Ascending aorta (tissue), 2 donors: ENCODE measurements at regions not wholly inside any gene's neighbourhood (a gene's known extent, or its start where the extent isn't known, plus 50 kb on each side); places are given as distances from the start of the nearest gene placed in this dataset.

ENCODE experiments used
- DNase-seq, 2 donors: peaks; one replicate each; pipeline ENCODE4 v3.0.0-alpha.2; 2019; ENCODE audit warnings: low spot score in 2 of 2
- H3K27ac ChIP-seq, 2 donors: fragments of 200-600 bp; sonication (generic); one replicate each; pipeline ENCODE4 v1.5.1; 2016 to 2017; ENCODE audit warnings: mild to moderate bottlenecking in 1 of 2
- H3K27me3 ChIP-seq: fragments of 200-600 bp; sonication (generic); one replicate; pipeline ENCODE4 v1.5.1; 2017
- H3K36me3 ChIP-seq, 2 donors: fragments of 200-600 bp; sonication (generic); one replicate each; pipeline ENCODE4 v1.5.1; 2016
- H3K4me1 ChIP-seq, 2 donors: fragments of 200-600 bp; sonication (generic); one replicate each; pipeline ENCODE4 v1.5.1; 2016 to 2017; ENCODE audit warnings: mild to moderate bottlenecking in 1 of 2
- H3K4me3 ChIP-seq, 2 donors: fragments of 200-600 bp; sonication (generic); one replicate each; pipeline ENCODE4 v1.5.1; 2016 to 2017; ENCODE audit warnings: mild to moderate bottlenecking in 1 of 2
- H3K9me3 ChIP-seq, 2 donors: fragments of 200-600 bp; sonication (generic); one replicate each; pipeline ENCODE4 v1.5.1; 2016
- intact Hi-C: fragments of 100-400 bp; cut with DNase I; formaldehyde crosslinking; loops from one replicate; pipeline ENCODE4 v1.15.1; 2023
- TF ChIP-seq, protein P1 (sequence below), 3 experiments: fragments of 200-600 bp in 2 of 3; fragments of 450-650 bp in 1 of 3; sonication (generic) in 2 of 3; IDR thresholded peaks; one replicate each; pipeline ENCODE4 v1.5.1; 2016 to 2019; ENCODE audit warnings: antibody characterized with exemption in 3 of 3, mild to moderate bottlenecking in 1 of 3, moderate library complexity in 1 of 3

GRCh38 chr5:112660359-112660758 is 77.3 kb upstream of the APC start:
- DNase-seq: no peak
- Histone ChIP-seq H3K27me3 (no peaks in the 10 kb centered on the region), H3K9me3 (peaks cover 0 to 8% of the 10 kb centered on the region in 2 donors), H3K4me1 (no peaks in the 10 kb centered on the region), H3K27ac (no peak overlapping the region), H3K4me3 (no peak overlapping the region), H3K36me3 (no peaks in the 10 kb centered on the region)
- TF ChIP-seq, protein P1, sequence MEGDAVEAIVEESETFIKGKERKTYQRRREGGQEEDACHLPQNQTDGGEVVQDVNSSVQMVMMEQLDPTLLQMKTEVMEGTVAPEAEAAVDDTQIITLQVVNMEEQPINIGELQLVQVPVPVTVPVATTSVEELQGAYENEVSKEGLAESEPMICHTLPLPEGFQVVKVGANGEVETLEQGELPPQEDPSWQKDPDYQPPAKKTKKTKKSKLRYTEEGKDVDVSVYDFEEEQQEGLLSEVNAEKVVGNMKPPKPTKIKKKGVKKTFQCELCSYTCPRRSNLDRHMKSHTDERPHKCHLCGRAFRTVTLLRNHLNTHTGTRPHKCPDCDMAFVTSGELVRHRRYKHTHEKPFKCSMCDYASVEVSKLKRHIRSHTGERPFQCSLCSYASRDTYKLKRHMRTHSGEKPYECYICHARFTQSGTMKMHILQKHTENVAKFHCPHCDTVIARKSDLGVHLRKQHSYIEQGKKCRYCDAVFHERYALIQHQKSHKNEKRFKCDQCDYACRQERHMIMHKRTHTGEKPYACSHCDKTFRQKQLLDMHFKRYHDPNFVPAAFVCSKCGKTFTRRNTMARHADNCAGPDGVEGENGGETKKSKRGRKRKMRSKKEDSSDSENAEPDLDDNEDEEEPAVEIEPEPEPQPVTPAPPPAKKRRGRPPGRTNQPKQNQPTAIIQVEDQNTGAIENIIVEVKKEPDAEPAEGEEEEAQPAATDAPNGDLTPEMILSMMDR (IDR thresholded peaks at IDR 0.05): no peak
- intact Hi-C loops: no loop called here

DNA sequence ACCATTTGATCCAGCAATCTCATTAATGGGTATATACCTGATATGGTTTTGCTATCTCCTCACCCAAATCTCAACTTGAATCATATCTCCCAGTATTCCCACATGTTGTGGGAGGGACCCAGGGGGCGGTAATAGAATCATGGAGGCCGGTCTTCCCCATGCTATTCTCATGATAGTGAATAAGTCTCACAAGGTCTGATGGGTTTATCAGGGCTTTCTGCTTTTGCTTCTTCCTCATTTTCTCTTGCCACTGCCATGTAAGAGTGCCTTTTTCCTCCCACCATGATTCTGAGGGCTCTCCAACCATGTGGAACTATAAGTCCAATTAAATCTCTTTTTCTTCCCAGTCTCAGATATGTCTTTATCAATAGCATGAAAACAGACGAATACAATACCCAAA is 74.5 kb upstream of the APC start:
- Histone ChIP-seq H3K4me1 (no peaks in the 10 kb centered on the region), H3K9me3 (peaks cover 0 to 8% of the 10 kb centered on the region in 2 donors), H3K36me3 (no peaks in the 10 kb centered on the region), H3K4me3 (no peak overlapping the region), H3K27ac (no peak overlapping the region), H3K27me3 (no peaks in the 10 kb centered on the region)
- no peak for DNase-seq
- intact Hi-C loops: no loop called here
- TF ChIP-seq, protein P1 (IDR thresholded peaks at IDR 0.05): no peak

DNA sequence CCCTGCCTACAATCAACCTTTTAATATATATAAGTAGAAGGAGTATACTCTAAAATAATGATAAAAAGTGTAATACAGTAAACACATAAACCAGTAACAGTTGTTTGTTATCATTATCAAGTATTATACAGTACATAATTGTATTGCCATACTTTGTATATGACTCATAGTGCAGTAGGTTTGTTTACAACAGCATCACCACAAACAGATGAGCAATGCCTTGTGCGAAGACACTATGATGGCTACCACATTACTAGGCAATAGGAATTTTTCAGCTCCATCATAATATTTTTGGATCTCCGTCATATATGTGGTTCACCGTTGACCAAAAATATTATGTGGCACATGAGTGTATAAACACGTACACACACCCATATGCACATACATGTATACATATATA is 69.7 kb upstream of the APC start:
- no peak for DNase-seq
- intact Hi-C loops: no loop called here
- no peaks in the 10 kb centered on the region for H3K4me1 ChIP-seq
- TF ChIP-seq, protein P1 (IDR thresholded peaks at IDR 0.05): no peak
- no peak overlapping the region for H3K4me3 ChIP-seq
- H3K36me3 ChIP-seq: no peaks in the 10 kb centered on the region
- no peaks in the 10 kb centered on the region for H3K27me3 ChIP-seq
- H3K9me3 ChIP-seq: no peaks in the 10 kb centered on the region
- H3K27ac ChIP-seq: no peak overlapping the region

- no peaks in the 10 kb centered on the region for H3K4me1 ChIP-seq
- no peaks in the 10 kb centered on the region for H3K36me3 ChIP-seq
- no peak for DNase-seq
- H3K27me3 ChIP-seq: no peaks in the 10 kb centered on the region
- H3K27ac ChIP-seq: no peak overlapping the region
- no peak overlapping the region for H3K4me3 ChIP-seq
- no peaks in the 10 kb centered on the region for H3K9me3 ChIP-seq
- TF ChIP-seq, protein P1 (IDR thresholded peaks at IDR 0.05): no peak
- intact Hi-C loops: no loop called here
These were observed 68.8 kb upstream of the APC start for GRCh38 chr5:112668911-112669310.

DNA sequence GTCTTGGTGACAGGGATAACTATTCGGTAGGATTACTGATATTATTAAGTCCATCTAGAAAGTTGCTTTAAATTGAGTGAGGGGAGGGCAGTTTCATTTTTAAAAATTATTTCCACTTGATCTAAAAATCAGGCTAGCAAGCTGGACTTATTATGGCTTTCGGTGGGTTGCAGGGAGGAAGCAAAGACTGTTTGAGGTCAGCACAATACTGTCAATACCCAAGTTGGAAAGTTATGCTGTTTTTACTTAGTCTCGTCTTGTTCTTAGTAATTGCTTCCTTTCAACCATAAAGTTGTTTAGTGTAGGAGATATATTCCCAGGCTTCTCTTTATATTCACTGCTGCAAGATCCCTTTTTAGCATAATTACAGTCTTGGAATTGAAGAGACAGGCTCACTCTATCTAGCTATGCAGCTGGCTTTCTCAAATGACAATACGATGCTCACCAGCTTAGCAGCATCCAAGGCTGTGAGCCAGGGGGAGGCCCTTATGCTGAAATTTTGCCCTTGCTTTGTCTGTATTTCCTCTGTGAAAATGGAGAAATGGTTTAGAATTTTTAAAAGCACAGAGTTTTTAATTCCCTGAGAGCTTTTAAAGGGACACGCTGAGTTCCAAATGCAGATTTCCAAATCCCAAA is 68.2 kb upstream of the APC start:
- Histone ChIP-seq H3K27me3 (no peaks in the 10 kb centered on the region), H3K36me3 (no peaks in the 10 kb centered on the region)
- intact Hi-C loops: no loop called here

More for the DNA sequence above, 68.2 kb upstream of the APC start:
- no peak overlapping the region for H3K4me3 ChIP-seq
- no peak for DNase-seq
- TF ChIP-seq, protein P1 (IDR thresholded peaks at IDR 0.05): no peak
- no peaks in the 10 kb centered on the region for H3K4me1 ChIP-seq
- no peak overlapping the region for H3K27ac ChIP-seq
- H3K9me3 ChIP-seq: no peaks in the 10 kb centered on the region
